Right lung (tissue), 2 donors: ENCODE measurements at regions not wholly inside any gene's neighbourhood (a gene's known extent, or its start where the extent isn't known, plus 50 kb on each side); places are given as distances from the start of the nearest gene placed in this dataset.

Experiments
- DNase-seq, 2 donors: peaks; one replicate each; pipeline ENCODE4 v3.0.0-alpha.2; 2013

GRCh38 chrX:65034292-65034667 lies 58.0 kb upstream of the ZC4H2 start:
- DNase-seq: no peak
